SKM-1 treated with dmso at 0.1 percent for 144 hours (cell line): ENCODE measurements at regions not wholly inside any gene's neighbourhood (a gene's known extent, or its start where the extent isn't known, plus 50 kb on each side); places are given as distances from the start of the nearest gene placed in this dataset.
"Not testable (repeated sequence)": the region's sequence is repeated elsewhere in the genome, so short reads cannot be mapped to it uniquely, and the experiment has no call there.

ENCODE experiments used
- DNase-seq: peaks from one replicate; lab custom pipeline; 2025; ENCODE audit not compliant: unreplicated experiment; lab: John Stamatoyannopoulos, UW

GRCh38 chr11:92035488-92035887, 189.1 kb upstream of the FAT3 start:
- no peak for DNase-seq

DNA sequence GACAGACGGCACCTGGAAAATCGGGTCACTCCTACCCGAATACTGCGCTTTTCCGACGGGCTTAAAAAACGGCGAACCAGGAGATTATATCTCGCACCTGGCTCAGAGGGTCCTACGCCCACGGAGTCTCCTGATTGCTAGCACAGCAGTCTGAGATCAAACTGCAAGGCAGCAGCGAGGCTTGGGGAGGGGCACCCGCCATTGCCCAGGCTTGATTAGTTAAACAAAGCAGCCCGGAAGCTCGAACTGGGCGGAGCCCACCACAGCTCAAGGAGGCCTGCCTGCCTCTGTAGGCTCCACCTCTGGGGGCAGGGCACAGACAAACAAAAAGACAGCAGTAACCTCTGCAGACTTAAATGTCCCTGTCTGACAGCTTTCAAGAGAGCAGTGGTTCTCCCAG, 197.5 kb upstream of the FAT3 start:
- not testable (repeated sequence) for DNase-seq

DNA sequence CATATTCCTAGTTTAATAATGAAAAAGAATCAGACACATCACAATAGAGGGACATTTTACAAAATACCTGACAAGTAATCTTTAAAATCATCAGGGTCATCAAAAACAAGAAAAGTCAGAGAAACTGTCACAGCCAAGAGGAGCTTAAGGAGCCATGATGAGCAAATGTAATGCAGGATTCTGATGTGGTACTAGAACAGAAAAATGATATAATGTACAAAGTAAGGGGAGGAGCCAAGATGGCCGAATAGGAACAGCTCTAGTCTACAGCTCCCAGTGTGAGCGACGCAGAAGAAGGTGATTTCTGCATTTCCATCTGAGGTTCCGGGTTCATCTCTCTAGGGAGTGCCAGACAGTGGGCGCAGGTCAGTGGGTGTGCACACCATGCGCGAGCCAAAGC, 198.0 kb upstream of the FAT3 start:
- no peak for DNase-seq

- DNase-seq: no peak
Observed at GRCh38 chr11:92024788-92025187, 199.8 kb upstream of the FAT3 start.

- DNase-seq: no peak
Observed at GRCh38 chr11:92022499-92022898, 202.1 kb upstream of the FAT3 start.

GRCh38 chr11:92018332-92018731, 206.3 kb upstream of the FAT3 start:
- DNase-seq: no peak

DNA sequence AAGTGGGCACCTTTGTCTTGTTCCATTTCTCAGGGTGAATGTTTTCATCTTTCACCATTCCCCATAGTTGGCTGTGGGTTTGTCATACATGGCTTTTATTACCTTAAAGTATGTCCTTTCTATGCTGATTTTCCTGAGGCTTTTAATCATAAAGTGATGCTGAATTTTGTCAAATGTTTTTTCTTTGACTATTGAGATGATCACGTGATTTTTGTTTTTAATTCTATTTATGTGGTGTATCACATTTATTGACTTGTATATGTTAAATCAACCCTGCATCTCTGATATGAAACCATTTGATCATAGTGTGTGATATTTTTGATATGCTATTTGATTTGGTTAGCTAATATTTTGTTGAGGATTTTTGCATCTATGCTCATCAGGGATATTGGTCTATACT, 216.4 kb upstream of the FAT3 start:
- DNase-seq: no peak

GRCh38 chr11:92002568-92002967, 222.1 kb upstream of the FAT3 start:
- DNase-seq: no peak

DNA sequence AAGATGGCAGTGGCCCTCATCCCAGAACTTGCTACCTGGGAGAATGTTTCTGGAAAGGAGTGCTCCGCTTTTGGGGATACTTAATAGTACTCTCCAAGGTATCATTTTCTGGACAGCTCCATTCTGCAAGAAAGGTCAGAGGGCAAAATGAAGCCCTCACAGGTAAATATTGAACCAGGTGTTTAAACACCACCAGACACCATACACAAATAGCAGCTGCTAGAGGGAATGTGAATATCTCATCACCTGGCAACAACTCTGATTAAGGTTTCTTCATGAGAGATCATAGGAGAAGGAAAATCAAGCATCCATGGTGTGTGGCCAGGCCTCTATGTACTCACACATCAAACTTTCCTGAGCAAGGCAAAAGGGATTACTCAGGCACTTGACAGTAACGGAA, 226.1 kb upstream of the FAT3 start:
- DNase-seq: no peak

- DNase-seq: no peak
Observed at GRCh38 chr11:91997226-91997625, 227.4 kb upstream of the FAT3 start.

GRCh38 chr11:91996526-91996925, 228.1 kb upstream of the FAT3 start:
- DNase-seq: no peak

- not testable (repeated sequence) for DNase-seq
Observed at GRCh38 chr11:91988443-91988842, 236.2 kb upstream of the FAT3 start.

DNA sequence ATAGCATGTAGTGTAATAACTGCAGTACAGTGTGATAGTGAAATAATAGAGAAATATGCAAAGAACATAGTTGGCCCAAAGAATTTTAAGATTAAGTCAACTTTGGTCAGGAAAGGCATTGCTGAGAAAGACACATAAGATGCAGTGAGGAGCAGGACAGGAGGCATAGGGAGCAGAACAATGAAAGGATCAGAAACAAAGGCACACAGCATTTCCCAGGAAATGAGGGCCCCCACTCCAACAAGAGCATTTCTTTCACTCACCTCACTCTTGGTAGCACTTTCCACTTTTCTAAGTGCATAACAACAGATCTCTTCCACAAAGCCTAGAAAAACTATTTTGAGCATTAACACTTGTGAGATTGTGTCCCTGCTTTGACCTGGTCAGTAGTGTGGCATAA, 238.4 kb upstream of the FAT3 start:
- DNase-seq: no peak

GRCh38 chr11:91984033-91984584, 240.5 kb upstream of the FAT3 start:
- no peak for DNase-seq

DNA sequence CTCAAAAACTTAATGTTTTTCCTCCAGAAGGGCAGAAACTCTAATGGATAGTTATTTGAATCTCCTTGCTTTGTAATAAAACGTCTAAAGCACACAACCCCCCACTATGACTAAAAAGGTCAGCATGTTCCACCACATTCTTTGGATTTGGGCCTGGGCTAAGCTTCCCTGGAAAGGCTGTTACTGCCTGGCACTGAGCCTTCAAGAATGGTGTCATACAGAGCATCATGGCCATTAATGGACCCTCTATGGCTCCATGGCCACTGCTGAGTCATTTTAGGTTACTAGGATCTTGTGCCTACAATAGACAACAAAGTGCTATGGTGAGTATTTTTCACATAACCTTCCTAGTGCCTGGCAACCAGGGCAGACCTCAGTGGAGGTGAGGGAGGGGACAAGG, 242.6 kb upstream of the FAT3 start:
- no peak for DNase-seq

GRCh38 chr11:91979775-91980174, 244.8 kb upstream of the FAT3 start:
- no peak for DNase-seq

DNA sequence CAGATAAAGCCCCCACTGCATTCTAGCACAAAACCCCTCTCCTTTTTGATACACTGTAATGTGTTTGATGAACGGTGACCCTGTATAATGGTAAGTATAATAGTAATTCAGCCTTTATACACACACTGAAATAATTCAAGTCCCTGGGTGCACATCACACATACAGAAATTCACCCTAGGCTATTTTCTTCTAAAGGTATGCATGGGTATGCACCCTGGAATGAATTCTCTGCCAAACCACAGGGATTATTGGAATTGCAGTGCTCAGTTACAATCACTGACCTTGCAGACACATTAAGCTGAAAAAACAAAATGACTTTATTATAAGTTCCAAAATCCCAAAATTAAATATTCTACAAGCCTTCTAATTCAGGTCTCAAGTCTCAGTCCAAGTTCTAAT, 245.9 kb upstream of the FAT3 start:
- DNase-seq: no peak

DNA sequence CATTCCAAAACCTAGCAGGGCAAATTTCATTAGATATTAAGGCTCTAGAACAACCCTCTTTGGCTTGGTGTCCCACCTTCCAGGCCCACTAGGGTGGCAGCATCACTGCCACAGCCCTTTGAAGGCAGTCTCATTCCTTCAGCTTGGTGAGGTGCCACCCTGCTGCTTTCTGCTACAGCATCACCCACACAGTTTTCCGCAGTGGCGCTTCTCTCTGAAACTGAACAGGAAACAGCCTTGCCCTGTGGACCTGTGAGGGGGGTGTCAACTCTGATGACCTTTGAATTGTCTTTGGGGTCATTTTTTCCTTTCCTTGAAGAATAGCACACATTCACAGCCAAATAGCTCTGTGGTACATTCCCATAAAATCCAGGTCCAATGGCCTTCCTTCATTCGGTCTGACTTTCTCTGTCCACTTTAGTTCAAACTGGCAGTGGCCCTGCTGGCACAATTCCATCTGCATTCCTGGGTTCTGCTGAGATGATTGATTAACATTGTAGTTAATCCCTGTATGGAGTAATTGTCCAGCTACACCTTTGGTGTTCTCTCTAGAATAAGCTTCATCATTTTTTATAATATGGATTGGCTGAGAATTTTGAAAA, 251.9 kb upstream of the FAT3 start:
- no peak for DNase-seq

- no peak for DNase-seq
Observed at GRCh38 chr11:91970624-91971023, 254.0 kb upstream of the FAT3 start.

DNA sequence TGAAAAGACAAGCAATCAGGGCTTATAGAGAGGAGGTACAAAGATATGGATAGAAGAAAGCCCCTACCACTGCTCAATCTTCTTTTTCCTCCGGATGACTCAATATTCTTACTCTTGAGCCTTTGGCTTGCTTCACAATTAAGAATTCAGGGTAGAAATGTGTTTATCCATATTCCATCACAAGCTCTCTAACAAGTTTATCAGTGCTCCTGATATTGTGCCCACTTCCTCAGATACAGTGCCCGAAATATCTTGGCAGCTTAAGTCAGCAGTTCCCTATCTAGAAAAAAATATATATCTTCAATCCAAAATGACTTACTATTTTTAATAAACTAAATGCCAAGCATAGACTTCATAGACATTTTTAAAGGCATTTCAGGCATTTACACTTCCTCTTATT, 255.1 kb upstream of the FAT3 start:
- DNase-seq: no peak

GRCh38 chr11:91967691-91968045, 256.9 kb upstream of the FAT3 start:
- no peak for DNase-seq

- no peak for DNase-seq
Observed at GRCh38 chr11:91967026-91967690, 257.5 kb upstream of the FAT3 start.

- DNase-seq: no peak
Observed at GRCh38 chr11:91966368-91966767, 258.2 kb upstream of the FAT3 start.
